ENCODE measurements at regions not wholly inside any gene's neighbourhood (a gene's known extent, or its start where the extent isn't known, plus 50 kb on each side); places are given as distances from the start of the nearest gene placed in this dataset.

DNA sequence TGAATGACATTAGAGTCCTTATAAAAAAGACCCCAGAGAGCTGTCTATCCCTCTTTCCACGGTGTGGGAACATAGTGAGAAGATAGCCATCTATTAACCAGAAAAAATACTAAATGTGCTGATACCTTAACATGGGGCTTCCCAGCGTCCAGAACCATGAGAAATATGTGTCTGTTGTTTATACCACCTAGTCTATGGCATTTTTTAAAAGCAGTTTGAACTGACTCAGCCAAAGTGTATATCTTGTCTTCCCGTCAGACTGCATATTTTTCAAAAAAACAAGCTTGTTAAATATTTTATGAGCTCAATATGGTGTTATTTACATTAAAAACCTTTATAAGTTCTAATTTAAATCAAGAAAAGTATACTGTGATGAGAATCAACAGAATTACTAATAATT is 255.3 kb downstream of the HGF start:
- no peak for DNase-seq (ENCODE audit: low read depth)
- TF ChIP-seq, protein P1, sequence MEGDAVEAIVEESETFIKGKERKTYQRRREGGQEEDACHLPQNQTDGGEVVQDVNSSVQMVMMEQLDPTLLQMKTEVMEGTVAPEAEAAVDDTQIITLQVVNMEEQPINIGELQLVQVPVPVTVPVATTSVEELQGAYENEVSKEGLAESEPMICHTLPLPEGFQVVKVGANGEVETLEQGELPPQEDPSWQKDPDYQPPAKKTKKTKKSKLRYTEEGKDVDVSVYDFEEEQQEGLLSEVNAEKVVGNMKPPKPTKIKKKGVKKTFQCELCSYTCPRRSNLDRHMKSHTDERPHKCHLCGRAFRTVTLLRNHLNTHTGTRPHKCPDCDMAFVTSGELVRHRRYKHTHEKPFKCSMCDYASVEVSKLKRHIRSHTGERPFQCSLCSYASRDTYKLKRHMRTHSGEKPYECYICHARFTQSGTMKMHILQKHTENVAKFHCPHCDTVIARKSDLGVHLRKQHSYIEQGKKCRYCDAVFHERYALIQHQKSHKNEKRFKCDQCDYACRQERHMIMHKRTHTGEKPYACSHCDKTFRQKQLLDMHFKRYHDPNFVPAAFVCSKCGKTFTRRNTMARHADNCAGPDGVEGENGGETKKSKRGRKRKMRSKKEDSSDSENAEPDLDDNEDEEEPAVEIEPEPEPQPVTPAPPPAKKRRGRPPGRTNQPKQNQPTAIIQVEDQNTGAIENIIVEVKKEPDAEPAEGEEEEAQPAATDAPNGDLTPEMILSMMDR (IDR thresholded peaks at IDR 0.05; ENCODE audit: control insufficient read depth, insufficient read depth, low read depth, low read length, missing control alignments), result no peak

GRCh38 chr7:81510122-81510521 is 259.7 kb downstream of the HGF start:
- no peak overlapping the region for H3K4me3 ChIP-seq (ENCODE audit: control insufficient read depth, low read depth, low read length)
- no peak for DNase-seq (ENCODE audit: low read depth)
- TF ChIP-seq, protein P1 (IDR thresholded peaks at IDR 0.05; ENCODE audit: control insufficient read depth, insufficient read depth, low read depth, low read length, missing control alignments), result no peak

More for the DNA sequence above, 255.3 kb downstream of the HGF start:
- H3K4me3 ChIP-seq (ENCODE audit: control insufficient read depth, low read depth, low read length), result no peak overlapping the region

DNA sequence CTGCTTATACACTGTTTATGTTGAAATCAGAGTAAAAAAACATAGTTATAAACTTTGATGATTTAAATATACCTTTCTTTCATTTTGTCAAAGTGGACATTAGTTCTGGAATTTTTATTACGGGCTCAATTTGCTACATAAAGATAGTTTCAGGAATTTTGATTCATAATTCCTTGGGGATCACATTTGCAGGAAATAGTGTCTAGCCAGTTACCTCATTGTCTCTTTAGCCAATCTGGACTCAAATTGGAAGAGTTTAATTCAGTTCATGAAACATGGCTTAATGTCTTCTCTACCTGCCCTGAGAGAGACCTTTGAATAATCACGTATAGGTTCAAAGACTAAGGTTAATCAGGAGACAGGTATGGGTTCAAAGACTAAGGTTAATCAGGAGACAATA is 262.6 kb downstream of the HGF start:
- no peak for DNase-seq (ENCODE audit: low read depth)
- no peak overlapping the region for H3K4me3 ChIP-seq (ENCODE audit: control insufficient read depth, low read depth, low read length)
- TF ChIP-seq, protein P1 (IDR thresholded peaks at IDR 0.05; ENCODE audit: control insufficient read depth, insufficient read depth, low read depth, low read length, missing control alignments), result no peak

GRCh38 chr7:81506609-81507008 is 263.2 kb downstream of the HGF start:
- H3K4me3 ChIP-seq (ENCODE audit: control insufficient read depth, low read depth, low read length), result no peak overlapping the region
- TF ChIP-seq, protein P1 (IDR thresholded peaks at IDR 0.05; ENCODE audit: control insufficient read depth, insufficient read depth, low read depth, low read length, missing control alignments), result no peak
- DNase-seq (ENCODE audit: low read depth), result no peak

DNA sequence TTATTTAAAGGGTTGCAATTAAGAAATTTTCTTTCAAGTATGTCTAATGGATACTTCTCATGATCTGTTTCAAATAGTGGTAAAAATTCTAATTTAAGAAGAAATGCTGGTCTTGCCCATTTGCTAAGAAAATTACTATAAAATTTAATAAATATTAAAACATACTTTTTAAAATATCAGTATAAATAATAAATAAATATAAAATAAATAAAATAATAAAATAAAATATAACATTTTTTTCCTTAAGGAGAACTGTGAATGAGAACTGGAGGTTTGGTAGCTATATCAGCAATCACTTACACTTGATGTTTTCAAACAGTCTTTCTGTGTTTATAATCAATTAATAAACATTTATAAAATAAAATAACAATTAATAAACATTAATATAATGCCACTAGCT is 266.1 kb downstream of the HGF start:
- H3K4me3 ChIP-seq (ENCODE audit: control insufficient read depth, low read depth, low read length), result no peak overlapping the region
- DNase-seq (ENCODE audit: low read depth), result no peak
- TF ChIP-seq, protein P1 (IDR thresholded peaks at IDR 0.05; ENCODE audit: control insufficient read depth, insufficient read depth, low read depth, low read length, missing control alignments), result no peak

DNA sequence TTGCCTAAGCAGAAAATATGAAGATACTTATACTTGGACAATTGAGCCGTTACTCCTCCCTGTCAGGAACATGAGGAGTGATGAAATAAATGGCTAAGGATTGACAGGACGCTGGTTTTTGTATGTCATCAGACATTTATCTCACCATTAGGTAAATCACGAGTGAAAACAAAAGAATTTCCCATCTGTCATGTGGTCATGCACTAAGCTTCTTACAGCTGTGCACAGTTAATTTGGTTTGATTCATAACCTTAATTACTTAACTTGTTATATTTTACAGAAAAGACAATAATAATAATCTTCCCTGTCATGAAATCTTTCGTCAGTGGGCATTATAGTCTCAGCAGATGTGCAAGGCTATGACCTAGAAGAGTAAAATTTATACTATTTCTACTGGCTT is 266.5 kb downstream of the HGF start:
- TF ChIP-seq, protein P1 (IDR thresholded peaks at IDR 0.05; ENCODE audit: control insufficient read depth, insufficient read depth, low read depth, low read length, missing control alignments), result no peak
- H3K4me3 ChIP-seq (ENCODE audit: control insufficient read depth, low read depth, low read length), result no peak overlapping the region
- DNase-seq (ENCODE audit: low read depth), result no peak

GRCh38 chr7:81501220-81501619 is 268.6 kb downstream of the HGF start:
- TF ChIP-seq, protein P1 (IDR thresholded peaks at IDR 0.05; ENCODE audit: control insufficient read depth, insufficient read depth, low read depth, low read length, missing control alignments), result peak; percentile 47
- H3K4me3 ChIP-seq (ENCODE audit: control insufficient read depth, low read depth, low read length), result no peak overlapping the region
- DNase-seq (ENCODE audit: low read depth), result no peak
